HG03139 (cell line): ENCODE measurements at regions not wholly inside any gene's neighbourhood (a gene's known extent, or its start where the extent isn't known, plus 50 kb on each side); places are given as distances from the start of the nearest gene placed in this dataset.

Experiments used
- ATAC-seq: cut with Tn5 transposase; IDR thresholded peaks from one replicate; pipeline ENCODE4 v1.9.1; 2021; ENCODE audit not compliant: unreplicated experiment

- ATAC-seq = no peak
Observed at GRCh38 chr20:11375966-11376365, 541.7 kb upstream of the BTBD3 start.

- ATAC-seq = no peak
Observed at GRCh38 chr20:11376420-11376819, 541.3 kb upstream of the BTBD3 start.

GRCh38 chr20:11376998-11377397, 540.7 kb upstream of the BTBD3 start:
- ATAC-seq = no peak

- no peak for ATAC-seq
Observed at GRCh38 chr20:11377761-11378160, 539.9 kb upstream of the BTBD3 start.

- no peak for ATAC-seq
Observed at GRCh38 chr20:11378252-11378651, 539.4 kb upstream of the BTBD3 start.

- ATAC-seq = no peak
Observed at GRCh38 chr20:11379257-11380011, 538.3 kb upstream of the BTBD3 start.

- no peak for ATAC-seq
Observed at GRCh38 chr20:11380283-11380682, 537.4 kb upstream of the BTBD3 start.

GRCh38 chr20:11387189-11387754, 530.4 kb upstream of the BTBD3 start:
- no peak for ATAC-seq

GRCh38 chr20:11389186-11389585, 528.5 kb upstream of the BTBD3 start:
- ATAC-seq = no peak

GRCh38 chr20:11391591-11391990, 526.1 kb upstream of the BTBD3 start:
- ATAC-seq = no peak

- no peak for ATAC-seq
Observed at GRCh38 chr20:11394145-11394833, 523.4 kb upstream of the BTBD3 start.

GRCh38 chr20:11395581-11395980, 522.1 kb upstream of the BTBD3 start:
- no peak for ATAC-seq

- no peak for ATAC-seq
Observed at GRCh38 chr20:11401988-11402387, 515.7 kb upstream of the BTBD3 start.

GRCh38 chr20:11403711-11404110, 514.0 kb upstream of the BTBD3 start:
- ATAC-seq = no peak

GRCh38 chr20:11406877-11407276, 510.8 kb upstream of the BTBD3 start:
- ATAC-seq = no peak

- no peak for ATAC-seq
Observed at GRCh38 chr20:11409561-11409960, 508.1 kb upstream of the BTBD3 start.

GRCh38 chr20:11411765-11412164, 505.9 kb upstream of the BTBD3 start:
- ATAC-seq = no peak

GRCh38 chr20:11426948-11427347, 490.7 kb upstream of the BTBD3 start:
- no peak for ATAC-seq

GRCh38 chr20:11429168-11429567, 488.5 kb upstream of the BTBD3 start:
- no peak for ATAC-seq

- no peak for ATAC-seq
Observed at GRCh38 chr20:11429889-11430519, 487.7 kb upstream of the BTBD3 start.

GRCh38 chr20:11430652-11431051, 487.0 kb upstream of the BTBD3 start:
- ATAC-seq = no peak

- no peak for ATAC-seq
Observed at GRCh38 chr20:11431621-11432020, 486.1 kb upstream of the BTBD3 start.
